Stomach (tissue), 4 donors: ENCODE measurements at regions not wholly inside any gene's neighbourhood (a gene's known extent, or its start where the extent isn't known, plus 50 kb on each side); places are given as distances from the start of the nearest gene placed in this dataset.

Experiments used
- EP300 ChIP-seq: sonication (generic); formaldehyde crosslinking; IDR thresholded peaks from one replicate; pipeline ENCODE4 v1.6.1; 2017; ENCODE audit warnings: antibody characterized with exemption
- POLR2AphosphoS5 ChIP-seq, 3 donors: sonication (generic); formaldehyde crosslinking; IDR thresholded peaks; one replicate each; pipeline ENCODE4 v1.6.1; 2016; ENCODE audit warnings: antibody characterized with exemption in 3 of 3
- TF ChIP-seq, protein P1 (sequence below), 7 experiments: fragments of 450-650 bp in 4 of 7; fragments of 200-600 bp in 3 of 7; sonication (generic) in 3 of 7; IDR thresholded peaks; one replicate each; pipeline ENCODE4 v1.5.1; 2016 to 2019; ENCODE audit warnings: antibody characterized with exemption in 7 of 7, control low read depth in 2 of 7, mild to moderate bottlenecking in 1 of 7

DNA sequence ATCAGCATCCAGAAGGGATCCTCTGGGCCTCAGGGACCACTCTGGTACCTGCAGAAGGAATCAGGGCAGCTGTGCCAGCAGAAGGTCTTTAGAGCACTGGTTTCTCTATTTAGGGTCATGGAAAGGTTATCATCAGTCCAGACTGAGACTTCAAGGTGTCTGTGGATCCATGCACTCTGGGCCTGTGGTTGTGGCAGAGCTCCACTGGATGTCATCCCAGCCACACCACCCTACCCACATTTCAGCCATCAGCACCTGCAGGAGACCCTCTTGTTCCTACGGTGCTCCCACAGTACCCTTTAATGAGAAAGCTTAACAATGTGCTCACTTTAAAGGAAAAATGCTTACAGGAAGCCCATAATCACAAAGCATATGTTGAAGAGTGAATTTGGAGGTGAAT, 603.4 kb upstream of the CCDC54 start:
- TF ChIP-seq, protein P1, sequence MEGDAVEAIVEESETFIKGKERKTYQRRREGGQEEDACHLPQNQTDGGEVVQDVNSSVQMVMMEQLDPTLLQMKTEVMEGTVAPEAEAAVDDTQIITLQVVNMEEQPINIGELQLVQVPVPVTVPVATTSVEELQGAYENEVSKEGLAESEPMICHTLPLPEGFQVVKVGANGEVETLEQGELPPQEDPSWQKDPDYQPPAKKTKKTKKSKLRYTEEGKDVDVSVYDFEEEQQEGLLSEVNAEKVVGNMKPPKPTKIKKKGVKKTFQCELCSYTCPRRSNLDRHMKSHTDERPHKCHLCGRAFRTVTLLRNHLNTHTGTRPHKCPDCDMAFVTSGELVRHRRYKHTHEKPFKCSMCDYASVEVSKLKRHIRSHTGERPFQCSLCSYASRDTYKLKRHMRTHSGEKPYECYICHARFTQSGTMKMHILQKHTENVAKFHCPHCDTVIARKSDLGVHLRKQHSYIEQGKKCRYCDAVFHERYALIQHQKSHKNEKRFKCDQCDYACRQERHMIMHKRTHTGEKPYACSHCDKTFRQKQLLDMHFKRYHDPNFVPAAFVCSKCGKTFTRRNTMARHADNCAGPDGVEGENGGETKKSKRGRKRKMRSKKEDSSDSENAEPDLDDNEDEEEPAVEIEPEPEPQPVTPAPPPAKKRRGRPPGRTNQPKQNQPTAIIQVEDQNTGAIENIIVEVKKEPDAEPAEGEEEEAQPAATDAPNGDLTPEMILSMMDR (IDR thresholded peaks at IDR 0.05), result no peak
- TF ChIP-seq EP300 (no peak), POLR2AphosphoS5 (IDR thresholded peaks at IDR 0.05) (no peak)
